NCI-H2171 (cell line): ENCODE measurements at regions not wholly inside any gene's neighbourhood (a gene's known extent, or its start where the extent isn't known, plus 50 kb on each side); places are given as distances from the start of the nearest gene placed in this dataset.

ENCODE experiments used
- DNase-seq: peaks from one replicate; lab custom pipeline; 2025; lab: John Stamatoyannopoulos, UW

DNA sequence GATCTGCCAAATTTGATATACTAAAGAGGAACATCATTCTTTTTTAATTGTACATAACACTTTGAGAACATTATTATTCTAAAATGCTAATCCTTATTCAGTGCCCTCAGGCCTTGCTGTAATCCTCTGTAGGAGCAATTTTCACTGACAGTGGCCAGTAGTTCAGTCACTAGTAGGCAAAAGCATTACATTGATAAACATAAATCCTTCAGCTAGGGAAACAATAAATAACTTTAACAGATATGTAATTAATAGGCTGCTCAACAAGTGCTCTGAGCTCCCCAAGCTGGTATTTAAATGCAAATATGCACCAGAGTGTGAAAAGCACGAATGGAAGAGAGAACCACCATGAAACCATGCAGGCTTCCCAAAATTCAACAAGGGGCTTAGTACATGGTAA is 77.7 kb upstream of the FAM47C start:
- no peak for DNase-seq

DNA sequence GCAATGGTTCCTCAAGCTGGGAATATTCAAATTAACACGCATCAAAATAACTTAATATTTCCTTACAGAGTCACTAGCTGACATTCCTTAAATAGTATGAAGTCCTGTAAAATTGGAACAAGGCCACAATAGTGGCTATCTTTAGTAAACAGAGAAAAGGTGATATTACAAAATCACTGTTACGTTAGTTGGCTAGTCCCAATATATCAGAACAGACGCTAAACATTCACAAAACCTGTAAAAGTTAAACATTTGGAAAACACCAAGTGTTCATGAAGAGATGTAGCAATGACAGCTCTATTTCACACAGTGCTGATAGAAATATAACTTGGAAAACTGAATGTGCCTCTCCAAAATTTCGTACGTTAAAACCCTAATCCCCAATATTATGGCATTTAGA is 61.0 kb upstream of the FAM47C start:
- DNase-seq, result no peak

DNA sequence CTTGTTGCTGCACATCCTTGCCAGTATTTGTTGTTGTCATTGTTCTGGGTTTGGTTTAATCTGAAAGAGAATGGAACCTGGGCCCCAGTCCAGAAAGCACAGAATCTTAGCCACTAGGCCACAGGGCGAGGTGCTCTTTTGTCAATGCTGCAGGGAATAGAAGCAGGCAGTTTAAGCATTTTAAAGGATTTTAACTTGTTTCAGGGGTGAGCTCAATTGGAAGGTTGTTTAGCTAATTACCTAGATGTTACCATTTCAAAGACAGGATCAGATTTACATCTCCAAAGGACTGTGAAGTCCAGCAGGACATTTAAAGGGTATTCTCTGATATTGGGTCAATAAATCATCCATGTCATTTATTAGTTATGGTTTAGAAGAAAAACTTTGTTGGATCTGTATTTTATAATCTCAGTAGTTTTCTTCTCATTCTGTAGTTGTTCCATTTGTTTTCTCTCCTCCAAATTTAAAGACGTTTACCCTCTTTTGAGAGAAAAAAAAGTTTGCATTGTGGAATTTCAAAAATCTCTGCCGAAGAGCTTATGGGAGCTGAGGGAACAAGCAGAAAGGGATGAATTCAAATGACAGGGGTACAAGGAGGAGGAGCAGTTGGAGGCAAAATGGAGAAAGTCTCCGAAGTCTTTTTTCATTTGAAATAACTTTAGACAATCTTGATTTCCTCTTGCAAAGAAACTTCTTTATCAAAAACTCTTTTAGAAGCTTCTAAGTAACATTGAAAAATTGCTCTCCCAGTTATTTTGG is 57.5 kb upstream of the FAM47C start:
- no peak for DNase-seq

DNA sequence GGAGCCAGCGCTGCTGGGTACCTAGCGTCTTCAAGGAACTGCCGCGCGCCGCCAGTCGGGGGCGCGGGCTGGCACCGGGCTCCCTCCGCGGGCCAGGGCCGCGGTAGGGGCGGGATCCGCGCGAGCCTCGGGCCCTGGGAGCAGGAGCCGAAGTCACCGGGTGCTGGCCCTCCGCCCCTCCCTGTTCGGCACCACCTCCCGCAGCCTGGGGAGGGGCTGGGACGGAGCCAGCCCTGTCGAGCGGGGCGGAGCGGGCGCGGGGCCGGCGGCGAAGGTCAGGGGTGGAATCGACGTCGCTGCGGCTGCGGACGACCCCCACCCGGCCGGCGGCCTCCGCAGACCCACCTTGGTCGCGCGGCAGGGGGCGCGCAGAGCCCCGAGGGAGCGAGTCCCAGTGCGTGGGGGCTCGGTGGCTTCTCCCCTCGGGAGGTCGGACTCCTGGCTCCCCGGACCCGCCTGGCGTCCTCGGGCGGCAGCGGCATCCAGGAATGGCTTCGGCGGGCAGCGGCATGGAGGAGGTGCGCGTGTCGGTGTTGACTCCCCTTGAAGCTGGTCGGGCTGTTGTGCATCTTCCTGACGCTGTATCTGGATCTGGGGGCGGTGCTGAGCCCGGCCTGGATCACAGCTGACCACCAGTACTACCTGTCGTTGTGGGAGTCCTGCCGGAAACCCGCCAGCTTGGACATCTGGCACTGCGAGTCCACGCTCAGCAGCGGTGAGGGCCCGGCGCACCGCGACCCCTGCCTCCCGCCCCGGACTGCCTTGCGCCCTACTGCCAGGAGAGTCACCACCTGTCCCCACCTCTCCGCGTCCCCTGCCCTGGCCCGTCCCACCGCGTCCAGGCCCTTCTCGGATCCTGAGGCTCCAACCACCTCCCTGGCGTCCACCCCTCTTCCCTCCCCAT is 50.5 kb upstream of the FAM47C start:
- no peak for DNase-seq
